ENCODE measurements at regions not wholly inside any gene's neighbourhood (a gene's known extent, or its start where the extent isn't known, plus 50 kb on each side); places are given as distances from the start of the nearest gene placed in this dataset.

GRCh38 chr14:101350021-101350420 is 211.3 kb upstream of the DIO3 start:
- TF ChIP-seq, protein P1, sequence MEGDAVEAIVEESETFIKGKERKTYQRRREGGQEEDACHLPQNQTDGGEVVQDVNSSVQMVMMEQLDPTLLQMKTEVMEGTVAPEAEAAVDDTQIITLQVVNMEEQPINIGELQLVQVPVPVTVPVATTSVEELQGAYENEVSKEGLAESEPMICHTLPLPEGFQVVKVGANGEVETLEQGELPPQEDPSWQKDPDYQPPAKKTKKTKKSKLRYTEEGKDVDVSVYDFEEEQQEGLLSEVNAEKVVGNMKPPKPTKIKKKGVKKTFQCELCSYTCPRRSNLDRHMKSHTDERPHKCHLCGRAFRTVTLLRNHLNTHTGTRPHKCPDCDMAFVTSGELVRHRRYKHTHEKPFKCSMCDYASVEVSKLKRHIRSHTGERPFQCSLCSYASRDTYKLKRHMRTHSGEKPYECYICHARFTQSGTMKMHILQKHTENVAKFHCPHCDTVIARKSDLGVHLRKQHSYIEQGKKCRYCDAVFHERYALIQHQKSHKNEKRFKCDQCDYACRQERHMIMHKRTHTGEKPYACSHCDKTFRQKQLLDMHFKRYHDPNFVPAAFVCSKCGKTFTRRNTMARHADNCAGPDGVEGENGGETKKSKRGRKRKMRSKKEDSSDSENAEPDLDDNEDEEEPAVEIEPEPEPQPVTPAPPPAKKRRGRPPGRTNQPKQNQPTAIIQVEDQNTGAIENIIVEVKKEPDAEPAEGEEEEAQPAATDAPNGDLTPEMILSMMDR (IDR thresholded peaks at IDR 0.05; ENCODE audit: extremely low read depth, missing control alignments): no peak
- no peak for DNase-seq (ENCODE audit: low spot score)

- TF ChIP-seq, protein P1 (IDR thresholded peaks at IDR 0.05; ENCODE audit: extremely low read depth, missing control alignments): no peak
- no peak for DNase-seq (ENCODE audit: low spot score)
Measured at GRCh38 chr14:101350691-101351090, 210.6 kb upstream of the DIO3 start.

DNA sequence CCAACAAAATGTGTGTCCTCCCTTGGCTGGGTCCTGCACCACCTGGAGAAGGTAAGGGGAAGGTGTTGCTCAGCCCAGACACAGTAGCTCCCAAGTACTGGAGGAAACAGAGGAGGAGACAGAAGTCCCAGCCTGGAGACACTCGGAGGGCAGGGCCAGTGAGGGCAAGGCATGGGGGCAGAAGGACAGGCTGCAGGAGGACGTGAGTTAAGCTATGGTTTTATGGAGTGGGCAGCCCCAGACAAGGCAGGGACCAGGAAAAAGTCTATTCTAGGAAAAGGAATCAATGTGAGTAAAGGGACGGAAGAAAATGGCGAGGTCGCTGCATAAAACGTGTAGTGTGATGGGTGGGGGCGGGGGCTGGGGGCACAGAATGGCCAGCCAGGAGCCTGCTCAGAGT is 210.1 kb upstream of the DIO3 start:
- DNase-seq (ENCODE audit: low spot score): no peak
- TF ChIP-seq, protein P1 (IDR thresholded peaks at IDR 0.05; ENCODE audit: extremely low read depth, missing control alignments): no peak

DNA sequence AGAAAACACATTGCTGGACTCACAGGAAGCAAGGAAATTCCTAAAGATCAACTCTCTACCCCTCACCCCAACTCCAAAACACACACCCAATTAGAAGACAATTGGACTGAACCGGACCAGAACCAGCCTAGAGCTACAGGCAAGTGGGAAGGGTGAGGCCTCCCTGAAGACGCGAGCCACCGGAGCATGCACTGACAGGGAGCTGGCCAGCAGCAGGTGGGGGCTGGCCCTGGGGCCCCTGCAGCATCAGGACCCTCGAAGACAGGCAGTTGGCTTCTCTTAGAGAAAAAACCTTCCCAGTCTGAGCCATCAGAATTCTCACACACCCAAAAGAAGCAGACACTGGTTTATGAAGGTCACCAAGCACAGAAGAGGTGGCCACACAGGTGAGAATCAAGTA is 209.5 kb upstream of the DIO3 start:
- no peak for DNase-seq (ENCODE audit: low spot score)
- TF ChIP-seq, protein P1 (IDR thresholded peaks at IDR 0.05; ENCODE audit: extremely low read depth, missing control alignments): no peak

GRCh38 chr14:101352567-101352966 is 208.7 kb upstream of the DIO3 start:
- TF ChIP-seq, protein P1 (IDR thresholded peaks at IDR 0.05; ENCODE audit: extremely low read depth, missing control alignments): no peak
- no peak for DNase-seq (ENCODE audit: low spot score)

- no peak for DNase-seq (ENCODE audit: low spot score)
- TF ChIP-seq, protein P1 (IDR thresholded peaks at IDR 0.05; ENCODE audit: extremely low read depth, missing control alignments): no peak
Measured at GRCh38 chr14:101353422-101353821, 207.9 kb upstream of the DIO3 start.

DNA sequence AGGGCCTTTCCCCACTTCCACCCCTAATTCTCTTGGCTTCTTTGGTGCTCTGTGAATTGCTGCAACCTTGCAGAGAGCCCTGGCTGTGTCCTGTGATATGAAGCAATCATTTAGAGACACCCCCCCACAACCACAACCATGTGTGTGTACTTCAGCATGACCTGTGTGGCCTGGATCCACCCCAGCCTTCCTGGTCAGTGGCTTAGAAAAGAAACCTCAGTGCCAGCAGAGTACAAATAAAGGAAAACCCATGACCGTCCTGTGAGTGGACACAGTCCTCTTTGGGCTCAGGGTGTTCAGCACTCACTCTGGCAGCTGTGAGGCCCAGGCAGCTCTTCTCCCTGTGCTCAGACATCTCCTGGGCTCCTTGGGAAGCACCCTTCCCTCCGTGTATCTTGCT is 206.6 kb upstream of the DIO3 start:
- TF ChIP-seq, protein P1 (IDR thresholded peaks at IDR 0.05; ENCODE audit: extremely low read depth, missing control alignments): no peak
- no peak for DNase-seq (ENCODE audit: low spot score)

Data from GM20000 (cell line).